HG03460 (cell line): ENCODE measurements at regions not wholly inside any gene's neighbourhood (a gene's known extent, or its start where the extent isn't known, plus 50 kb on each side); places are given as distances from the start of the nearest gene placed in this dataset.
"Not testable (repeated sequence)": the region's sequence is repeated elsewhere in the genome, so short reads cannot be mapped to it uniquely, and the experiment has no call there.

Source experiments
- ATAC-seq: cut with Tn5 transposase; IDR thresholded peaks from one replicate; pipeline ENCODE4 v1.9.1; 2021; ENCODE audit not compliant: unreplicated experiment

DNA sequence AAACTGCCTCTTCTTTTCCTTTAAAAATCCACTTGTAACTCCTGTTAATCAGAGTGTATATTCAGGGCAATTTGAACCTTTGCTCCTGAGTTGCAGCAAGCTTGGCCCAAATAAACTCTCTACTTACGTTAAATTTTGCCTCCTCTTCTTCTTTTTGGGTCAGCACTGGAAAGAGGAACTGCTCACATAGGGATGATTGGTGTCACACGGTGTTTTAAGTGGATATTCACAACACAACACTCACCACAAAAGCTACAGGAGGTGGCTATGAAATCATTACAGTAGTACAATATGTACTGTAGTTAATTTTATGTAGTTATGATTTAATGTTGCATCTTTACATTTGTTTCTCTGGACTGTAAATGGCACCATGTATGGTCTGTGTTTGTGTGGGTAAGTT, 96.8 kb upstream of the DOCK9 start:
- ATAC-seq = no peak

DNA sequence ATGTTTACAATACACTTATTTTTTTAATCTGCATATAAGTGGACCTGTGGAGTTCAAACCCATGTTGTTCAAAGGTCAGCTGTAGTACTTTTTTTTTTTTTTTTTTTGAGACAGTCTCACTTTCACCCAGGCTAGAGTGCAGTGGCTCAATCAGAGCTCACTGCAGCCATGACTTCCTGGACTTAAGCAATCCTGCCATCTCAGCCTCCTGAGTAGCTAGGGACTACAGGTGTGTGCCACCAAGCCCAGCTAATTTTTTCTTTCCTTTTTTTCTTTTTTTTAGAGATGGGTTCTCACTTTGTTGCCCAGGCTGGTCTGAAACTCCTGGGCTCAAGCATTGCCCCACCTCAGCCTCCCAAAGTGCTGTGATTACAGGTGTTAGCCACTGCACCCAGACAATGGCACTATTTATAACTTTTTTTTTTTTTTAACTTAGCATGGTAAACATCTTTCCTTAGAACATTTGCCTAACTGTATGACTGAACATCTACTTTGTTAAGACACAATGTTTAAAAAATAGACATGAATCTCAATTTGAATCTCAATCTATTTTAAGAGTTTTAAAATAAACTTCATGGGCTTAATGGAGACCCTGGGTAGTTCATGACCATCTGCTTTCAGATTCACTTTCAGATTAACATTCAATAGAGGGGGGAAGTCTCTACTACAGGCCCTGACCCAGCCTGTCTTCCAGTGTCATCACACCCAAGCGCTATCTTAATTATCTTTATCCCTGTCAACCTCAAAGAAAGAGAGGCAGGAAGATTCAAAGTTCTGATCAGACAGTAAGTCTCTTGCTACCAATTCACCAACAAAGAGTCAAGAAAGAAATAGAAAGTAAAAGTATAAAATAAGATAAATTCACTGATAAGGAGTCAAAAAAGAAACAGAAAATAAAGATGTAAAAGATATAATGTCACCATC, 97.7 kb upstream of the DOCK9 start:
- peak; percentile 91 for ATAC-seq

DNA sequence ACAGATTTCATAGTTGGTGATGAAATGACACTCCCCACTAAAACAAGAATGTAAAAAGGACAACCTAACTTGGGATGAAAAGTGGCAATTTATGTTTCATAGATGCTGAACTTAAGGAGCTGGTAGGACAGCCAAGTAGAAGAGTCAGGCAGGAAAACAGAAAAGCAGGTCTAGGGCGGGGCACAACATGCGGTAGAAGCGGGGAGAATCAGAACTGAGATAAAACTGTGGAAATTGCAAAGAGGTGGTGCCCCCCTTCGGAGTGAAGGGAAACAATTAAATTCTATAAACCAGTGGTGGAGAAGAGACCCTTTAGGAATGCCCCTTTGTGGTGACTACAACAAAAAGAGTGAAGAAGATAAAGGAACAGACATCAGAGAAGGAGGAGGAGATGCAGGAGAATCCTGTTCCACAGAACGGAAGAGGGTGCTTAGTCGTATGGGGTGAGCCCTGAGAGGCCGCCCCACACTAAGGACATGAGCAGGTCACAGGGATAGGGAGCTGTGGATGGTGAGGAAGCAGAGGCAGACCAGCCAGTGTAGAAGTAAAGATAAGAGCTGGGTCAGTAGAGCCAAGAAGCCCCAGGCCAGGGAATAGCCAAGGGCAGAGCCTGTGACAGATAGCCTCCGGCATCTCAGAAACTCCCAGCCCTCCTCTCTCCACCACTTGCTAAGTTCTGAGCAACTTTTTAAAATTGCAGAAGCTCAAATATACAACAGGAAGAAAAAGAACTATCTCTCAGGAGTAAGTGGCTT, 100.3 kb upstream of the DOCK9 start:
- ATAC-seq = no peak

DNA sequence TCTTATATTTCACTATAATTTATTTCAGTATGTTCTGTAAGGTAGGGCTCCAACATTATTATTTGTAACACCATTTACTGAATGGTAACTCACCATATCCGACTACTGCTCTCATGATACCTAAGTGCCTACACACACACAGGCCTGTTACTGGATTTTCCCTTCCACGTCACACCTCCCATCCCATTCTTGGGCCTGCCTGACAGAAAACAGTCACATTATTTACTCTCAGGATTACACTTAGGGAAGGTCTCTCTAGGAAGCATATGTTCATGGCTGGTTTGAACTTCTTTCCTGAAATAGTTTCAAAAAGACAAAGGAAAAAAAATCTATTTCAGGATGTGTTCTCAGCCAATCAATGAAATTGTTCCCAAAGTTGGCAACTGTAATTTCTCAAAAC, 102.3 kb upstream of the DOCK9 start:
- no peak for ATAC-seq

DNA sequence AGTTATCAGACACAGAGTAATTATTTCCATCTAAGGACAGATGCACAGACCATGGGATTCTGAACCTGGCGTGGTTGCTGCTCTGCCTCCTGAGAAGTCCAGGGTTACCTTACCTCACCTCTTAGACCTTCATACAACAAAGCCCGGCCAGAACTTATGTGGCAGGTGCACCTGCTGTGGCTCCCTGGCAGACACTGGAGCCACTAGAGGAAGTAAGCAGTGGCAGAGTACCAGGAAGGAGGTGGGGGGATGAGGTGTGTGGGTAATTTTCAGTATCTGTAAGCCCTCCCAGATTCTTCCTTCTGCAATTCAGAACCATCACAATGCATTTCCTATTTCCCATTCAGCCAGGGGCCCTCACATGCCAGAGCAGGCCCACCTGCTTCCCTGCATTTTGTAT, 106.1 kb upstream of the DOCK9 start:
- ATAC-seq = no peak

DNA sequence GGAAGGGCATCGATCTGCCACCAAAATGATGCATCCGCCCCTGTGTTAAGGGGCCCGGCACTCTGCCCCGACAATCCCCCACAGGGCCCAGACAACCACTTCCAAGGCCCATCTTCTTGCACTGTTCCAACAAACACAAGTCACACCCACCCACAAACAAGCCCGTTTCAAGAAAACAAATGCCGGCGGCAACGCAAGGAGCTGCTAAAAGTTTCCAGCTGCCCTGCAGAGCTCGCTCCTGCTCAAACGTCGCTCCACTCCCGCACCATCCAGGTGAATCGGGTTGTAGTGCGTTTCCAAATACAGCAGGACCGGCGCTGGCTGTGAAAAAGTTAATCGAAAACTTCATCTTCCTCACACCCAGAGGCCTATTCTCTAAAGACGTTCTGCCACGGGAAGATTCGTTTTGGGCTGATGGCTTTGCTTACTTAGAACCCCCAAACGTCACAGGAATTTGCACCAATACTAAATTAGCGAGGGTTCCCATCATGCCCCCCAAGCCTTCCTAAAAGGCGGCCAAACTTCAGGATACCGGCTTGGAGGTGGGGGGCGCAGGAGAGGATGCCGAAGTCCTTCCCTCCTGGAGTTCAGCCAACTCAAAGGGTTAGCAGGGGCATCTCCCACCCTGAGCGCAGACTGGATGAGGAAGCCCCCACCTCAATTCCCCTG, 107.4 kb upstream of the DOCK9 start:
- no peak for ATAC-seq

DNA sequence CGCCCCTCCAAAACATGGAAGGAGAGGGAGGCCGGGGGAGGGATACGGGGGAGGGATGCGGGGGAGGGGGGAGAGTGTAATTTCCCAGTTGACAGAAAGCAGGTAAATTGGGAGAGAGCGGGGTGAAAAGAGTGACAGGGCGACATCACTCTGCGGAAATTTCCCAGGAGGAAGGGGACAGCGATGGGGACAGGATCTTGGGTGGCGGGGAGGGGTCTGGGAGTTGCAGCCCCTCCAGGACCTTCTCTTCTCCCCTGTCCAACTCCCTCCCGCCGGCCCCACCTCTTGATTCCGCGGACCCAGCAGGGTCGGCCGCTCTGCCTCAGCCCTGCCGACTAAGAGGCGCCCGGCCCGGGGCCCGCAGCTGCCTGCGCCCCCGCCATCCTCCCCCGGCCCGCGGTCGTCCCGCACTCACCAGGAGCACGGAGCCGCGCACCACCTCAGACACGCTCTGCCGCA, 108.0 kb upstream of the DOCK9 start:
- ATAC-seq = no peak

DNA sequence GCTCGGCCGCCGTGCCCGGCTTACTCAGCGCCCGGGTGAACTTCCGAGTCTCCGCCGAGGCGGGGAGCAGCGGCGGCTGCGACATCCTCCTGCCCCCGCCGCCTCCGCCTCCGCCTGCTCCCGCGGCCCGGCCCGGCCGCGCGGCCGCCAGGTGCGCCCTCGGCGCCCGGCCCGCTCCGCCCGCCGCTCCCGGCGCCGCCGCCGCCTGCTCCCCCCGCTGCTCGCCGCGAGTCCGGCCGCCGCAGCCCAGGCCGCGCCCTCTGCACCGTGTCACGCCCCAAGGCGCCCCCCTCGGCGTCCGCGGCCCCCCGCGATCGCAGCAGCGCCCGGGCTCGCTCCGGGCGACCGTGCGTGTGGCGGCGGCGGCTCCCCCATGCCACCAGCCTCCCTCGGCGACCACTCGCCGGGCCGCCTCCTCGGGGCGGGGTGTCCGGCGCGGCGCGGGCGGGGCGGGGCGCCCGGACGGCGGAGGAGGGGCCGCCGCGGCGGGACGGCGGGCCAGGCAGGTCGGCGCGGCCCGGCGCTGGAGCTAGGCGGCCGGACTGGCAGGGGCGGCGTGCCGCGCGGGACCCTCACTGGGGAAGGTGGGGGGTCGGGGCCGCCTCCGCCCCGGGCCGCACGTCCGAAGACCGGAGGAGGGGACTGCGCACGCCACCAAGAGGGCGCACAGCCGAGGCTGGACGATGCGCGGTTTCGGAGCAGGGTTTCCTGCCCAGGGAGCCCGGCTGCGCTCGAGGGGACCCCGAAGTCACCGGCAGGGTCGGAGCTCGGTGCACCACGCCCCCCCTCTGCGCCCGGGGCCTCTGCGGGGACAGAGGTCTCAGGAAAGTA, 108.6 kb upstream of the DOCK9 start:
- peak; percentile 32 for ATAC-seq

DNA sequence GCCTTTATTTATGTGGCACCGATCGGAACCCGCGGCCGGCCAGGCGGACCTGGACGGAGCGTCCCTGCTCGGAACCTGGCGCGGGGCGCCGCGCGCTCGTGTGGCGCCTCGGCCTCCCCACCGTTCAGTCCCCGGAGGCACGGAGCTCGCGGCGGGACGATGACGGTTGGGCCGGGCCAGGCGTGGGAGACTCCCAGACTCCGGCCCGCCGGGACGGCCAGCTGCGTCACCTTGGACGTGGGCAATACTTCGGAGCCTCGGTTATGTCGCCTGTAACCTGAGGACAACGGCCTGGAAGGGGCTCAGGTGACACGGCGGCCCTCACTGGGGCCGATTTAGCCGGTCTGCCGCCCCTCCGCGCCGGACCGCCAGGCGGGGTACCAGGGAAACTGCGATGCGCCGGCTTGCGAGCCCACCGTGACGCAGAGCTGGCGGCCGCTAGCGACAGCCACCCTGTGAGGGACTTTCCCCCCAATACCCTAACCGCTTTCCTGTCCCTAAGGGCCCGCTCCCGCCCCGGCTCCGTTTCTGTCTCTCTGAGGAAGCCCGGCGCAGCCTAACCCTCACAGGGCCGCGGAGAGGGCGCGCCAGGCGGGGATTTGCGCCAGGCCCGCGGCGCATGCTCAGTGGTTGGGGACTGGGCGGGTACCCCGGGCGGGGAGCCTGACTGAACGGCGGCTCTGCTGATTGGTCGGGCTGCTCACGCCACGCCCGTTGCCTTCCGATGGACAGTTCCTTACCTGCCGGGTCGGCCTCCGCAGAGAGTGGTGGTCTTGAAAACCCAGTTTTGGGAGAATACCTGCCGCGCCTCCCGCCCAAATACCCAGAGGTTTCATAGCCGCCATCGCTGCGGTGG, 109.5 kb upstream of the DOCK9 start:
- ATAC-seq = peak; percentile 89

DNA sequence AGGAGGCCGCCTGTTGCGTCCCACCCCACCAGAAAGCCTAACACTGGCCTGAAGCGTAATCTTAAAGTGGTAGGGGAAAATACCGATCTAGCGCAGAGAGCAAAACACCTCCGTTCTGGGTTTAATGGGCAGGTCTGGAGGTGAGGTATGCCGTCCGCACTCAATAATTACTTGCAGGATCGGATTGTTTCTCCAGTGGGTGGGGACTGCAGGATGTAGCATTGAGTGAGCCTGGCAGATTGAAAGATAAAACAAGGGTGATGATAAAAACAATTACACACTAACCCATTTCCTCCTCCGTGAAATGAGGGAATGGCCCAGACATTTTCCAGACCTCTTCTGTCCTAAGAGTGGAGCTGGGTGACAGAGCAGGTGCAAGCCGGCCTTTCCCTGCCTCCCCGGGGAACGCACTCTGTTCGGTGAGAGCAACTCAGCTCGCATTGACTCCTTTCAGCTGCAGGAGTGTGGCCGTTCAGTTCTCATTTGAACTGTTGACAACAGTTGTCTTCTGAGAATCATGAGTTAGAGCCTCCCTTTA, 110.2 kb upstream of the DOCK9 start:
- ATAC-seq = peak; percentile 18

DNA sequence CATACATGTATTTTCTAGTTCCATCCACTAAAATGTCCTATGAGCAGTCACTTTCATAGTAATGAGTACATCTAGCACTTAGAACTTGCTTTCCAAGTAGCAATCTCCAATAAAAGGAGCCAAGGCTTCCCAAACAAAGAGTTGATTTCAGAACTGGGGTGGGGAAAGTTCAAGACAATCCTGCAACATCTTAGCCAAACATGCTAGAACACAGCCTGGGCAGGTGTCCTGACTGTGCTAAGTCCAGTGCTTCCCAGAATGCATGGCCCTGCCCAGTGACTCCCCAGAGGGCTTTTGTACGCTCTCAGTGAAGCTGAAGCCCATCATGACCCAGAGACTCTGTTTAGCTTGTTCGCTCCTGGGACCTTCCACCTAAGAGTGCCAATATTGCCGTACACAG, 106.7 kb upstream of the UBAC2 start:
- no peak for ATAC-seq

DNA sequence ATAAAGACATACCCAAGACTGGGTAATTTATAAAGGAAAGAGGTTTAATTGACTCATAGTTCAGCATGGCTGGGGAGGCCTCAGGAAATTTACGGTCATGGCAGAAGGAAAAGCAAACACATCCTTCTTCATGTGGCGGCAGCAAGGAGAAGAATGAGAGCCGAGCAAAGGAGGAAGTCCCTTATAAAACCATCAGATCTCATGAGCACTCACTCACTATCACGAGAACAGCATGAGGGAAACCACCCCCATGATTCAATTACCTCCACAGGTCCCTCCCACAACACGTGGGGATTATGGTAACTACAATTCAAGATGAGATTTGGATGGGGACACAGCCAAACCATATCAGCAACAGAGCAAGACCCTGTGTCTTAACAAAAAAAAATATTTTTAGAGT, 98.8 kb upstream of the UBAC2 start:
- ATAC-seq = not testable (repeated sequence)

DNA sequence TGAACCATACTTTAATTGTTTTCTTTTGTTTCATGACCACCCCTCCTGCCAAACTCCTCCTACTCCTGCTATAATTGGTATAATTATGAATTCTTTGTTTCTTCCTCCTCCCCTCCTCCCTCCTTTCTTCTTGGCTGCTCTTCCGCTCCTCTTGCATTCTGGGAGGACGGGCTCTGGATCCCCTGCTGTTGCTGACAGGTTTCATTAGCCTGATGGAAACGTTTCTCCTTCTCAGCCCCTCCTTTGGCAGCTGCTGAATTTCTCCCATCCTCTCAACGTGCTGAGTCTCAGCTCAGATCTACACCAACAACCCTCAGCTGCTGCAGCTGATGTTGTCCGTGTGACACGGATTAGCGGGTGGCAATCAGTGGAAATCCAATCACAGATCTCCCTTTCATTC, 97.1 kb upstream of the UBAC2 start:
- no peak for ATAC-seq

DNA sequence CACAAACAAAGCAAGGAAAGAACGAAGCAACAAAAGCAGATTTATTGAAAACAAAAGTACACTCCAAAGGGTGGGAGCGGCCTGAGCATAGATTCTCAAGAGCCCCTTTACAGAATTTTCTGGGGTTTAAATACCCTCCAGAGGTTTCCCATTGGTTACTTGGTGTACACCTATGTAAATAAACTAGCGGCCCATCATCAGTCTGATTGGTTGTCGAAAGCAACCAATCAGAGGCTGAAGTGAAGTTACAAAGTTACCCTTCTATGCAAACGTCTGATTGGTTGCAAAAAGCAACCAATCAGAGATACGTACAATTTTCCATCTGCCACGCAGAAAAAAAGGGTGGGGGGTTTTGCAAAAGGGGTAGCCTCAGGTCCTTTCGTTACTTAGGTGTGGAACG, 96.3 kb upstream of the UBAC2 start:
- no peak for ATAC-seq

DNA sequence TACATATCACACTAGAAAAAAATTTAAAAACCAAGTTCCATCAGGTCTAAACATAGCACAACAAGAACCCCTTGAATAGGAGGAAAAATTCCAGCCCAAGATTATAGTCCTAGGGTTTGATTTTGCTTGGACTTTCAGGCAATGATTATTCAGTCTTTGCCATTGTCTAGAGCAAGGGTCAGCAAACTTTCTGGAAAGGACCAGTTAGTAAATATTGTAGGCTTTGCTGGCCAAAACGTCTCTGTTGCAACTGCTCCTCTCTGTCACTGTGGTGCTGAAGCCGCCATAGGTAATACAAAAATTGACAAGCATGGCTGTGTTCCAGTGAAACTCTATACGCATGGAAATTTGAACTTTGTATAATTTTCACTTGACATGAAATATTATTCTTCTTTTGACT, 95.5 kb upstream of the UBAC2 start:
- ATAC-seq = no peak

DNA sequence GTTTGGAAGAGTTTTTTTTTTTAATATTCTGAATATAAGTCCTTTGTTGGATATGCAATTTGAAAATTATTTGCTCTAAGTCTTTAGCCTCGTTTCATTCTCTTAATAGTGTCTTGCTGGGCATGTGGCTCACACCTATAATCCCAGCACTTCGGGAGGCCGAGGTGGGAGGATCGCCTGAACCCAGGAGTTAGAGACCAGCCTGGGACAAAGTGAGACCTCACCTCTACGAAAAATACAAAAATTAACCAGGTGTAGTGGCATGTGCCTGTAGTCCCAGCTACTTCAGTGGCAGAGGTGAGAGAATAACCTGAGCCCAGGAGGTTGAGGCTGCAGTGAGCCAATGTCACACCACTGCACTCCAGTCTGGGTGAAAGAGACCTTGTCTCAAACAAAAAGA, 87.3 kb upstream of the UBAC2 start:
- ATAC-seq = no peak

DNA sequence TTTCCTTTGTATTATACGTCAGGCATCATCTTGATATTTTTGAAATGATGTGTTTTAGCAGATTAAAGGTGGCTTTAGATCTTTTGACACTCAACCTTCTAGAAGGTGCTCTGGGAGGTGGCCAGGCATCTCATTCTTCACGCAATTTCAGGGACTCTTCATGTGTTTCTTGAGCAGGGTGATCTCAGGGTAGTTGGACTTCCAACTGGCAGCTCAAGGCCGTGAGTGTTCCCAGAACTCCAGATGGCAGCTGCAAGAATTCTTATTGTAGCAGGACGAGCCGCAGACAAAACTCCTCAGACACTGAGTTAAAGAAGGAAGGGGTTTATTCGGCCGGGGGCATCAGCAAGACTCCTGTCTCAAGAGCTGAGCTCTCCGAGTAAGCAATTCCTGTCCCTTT, 82.5 kb upstream of the UBAC2 start:
- no peak for ATAC-seq

DNA sequence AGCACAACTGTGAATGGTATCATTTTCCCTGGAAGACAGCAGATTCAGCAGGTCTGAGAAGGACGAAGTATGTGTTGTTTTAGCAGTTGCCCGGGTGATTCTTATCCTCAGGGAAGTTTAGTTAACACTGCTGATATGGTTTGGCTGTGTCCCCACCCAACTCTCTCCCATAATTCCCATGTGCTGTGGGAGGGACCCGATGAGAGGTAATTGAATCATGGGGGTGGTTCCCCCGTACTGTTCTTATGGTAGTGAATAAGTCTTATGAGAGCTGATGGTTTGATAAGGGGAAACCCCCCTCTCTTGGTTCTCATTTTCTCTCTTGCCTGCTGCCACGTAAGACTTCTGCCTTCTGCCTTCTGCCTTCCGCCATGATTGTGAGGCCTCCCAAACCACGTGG, 81.0 kb upstream of the UBAC2 start:
- no peak for ATAC-seq

DNA sequence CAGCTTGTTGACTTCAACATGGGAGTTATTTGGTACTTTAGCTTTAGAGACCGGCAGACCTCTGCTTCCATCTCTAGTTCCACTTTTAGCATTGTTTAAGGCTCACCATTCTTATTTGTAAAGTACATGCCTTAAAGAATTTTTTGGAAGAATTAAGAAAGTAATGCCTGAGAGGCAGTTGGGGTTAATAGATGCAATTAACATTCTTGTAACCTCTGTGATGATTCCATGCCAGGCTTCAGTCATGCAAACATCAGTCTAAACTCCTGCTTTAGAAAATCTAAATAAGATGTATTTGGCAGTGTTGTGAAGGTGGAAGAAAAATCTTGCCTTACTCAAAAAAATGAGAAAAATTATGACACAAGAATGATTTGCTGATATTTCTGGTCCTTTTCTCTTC, 79.9 kb upstream of the UBAC2 start:
- ATAC-seq = no peak

DNA sequence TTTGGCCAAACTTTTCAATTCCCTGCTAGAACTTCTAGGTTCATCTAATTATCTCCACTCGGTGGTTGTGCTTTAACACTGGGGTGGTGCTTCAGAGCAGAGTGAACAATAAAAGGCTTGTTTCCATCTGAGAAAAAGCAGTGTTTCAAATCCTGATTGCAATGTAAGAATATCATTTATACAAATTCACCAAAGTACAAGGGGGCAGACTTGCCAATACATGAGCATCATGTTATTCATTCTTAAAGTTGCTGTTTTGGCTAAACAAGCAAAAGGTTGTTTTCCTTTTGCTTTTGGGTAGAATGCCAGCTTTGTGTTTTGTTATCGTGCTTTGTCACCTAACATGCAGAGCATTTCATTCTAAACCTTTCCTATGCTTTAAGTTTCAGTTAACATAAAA, 78.5 kb upstream of the UBAC2 start:
- ATAC-seq = no peak
